Transverse colon (tissue), 4 donors: ENCODE measurements at regions not wholly inside any gene's neighbourhood (a gene's known extent, or its start where the extent isn't known, plus 50 kb on each side); places are given as distances from the start of the nearest gene placed in this dataset.

ENCODE experiments used
- POLR2A ChIP-seq: fragments of 450-650 bp; IDR thresholded peaks from one replicate; pipeline ENCODE4 v1.6.1; 2016; ENCODE audit warnings: antibody characterized with exemption, mild to moderate bottlenecking, moderate library complexity
- POLR2AphosphoS5 ChIP-seq, 3 donors: sonication (generic); formaldehyde crosslinking; IDR thresholded peaks; one replicate each; pipeline ENCODE4 v1.6.1; 2016; ENCODE audit warnings: antibody characterized with exemption in 3 of 3
- TF ChIP-seq, protein P1 (sequence below), 5 experiments: fragments of 200-600 bp in 3 of 5; fragments of 450-650 bp in 2 of 5; sonication (generic) in 3 of 5; IDR thresholded peaks; 1 replicate in 2 of 5; 2 replicates in 3 of 5; pipeline ENCODE4 v1.5.1; 2016 to 2017; ENCODE audit warnings: antibody characterized with exemption in 5 of 5, inconsistent platforms in 3 of 5, mild to moderate bottlenecking in 2 of 5, moderate library complexity in 1 of 5

DNA sequence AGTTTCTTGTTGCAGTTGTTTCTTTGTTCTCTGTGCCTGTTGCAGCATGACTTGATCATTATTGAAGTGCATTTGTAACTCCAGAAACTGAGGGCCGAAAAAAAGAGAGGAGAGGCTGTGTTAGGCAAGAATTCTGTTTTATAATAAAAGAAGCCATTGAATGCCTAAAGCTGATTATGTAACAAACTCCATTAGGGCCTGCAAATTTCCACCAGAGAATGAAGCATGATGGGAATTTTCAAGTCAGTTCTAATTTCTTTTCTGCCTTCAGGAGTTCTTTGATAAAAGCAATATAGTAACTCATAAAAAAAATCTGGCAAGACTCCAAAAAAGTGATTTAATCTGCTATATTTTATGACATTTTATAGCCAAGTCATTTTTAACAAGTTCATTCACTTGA is 156.7 kb upstream of the RASSF8 start:
- TF ChIP-seq POLR2AphosphoS5 (IDR thresholded peaks at IDR 0.05) (no peak), POLR2A (no peak)
- TF ChIP-seq, protein P1, sequence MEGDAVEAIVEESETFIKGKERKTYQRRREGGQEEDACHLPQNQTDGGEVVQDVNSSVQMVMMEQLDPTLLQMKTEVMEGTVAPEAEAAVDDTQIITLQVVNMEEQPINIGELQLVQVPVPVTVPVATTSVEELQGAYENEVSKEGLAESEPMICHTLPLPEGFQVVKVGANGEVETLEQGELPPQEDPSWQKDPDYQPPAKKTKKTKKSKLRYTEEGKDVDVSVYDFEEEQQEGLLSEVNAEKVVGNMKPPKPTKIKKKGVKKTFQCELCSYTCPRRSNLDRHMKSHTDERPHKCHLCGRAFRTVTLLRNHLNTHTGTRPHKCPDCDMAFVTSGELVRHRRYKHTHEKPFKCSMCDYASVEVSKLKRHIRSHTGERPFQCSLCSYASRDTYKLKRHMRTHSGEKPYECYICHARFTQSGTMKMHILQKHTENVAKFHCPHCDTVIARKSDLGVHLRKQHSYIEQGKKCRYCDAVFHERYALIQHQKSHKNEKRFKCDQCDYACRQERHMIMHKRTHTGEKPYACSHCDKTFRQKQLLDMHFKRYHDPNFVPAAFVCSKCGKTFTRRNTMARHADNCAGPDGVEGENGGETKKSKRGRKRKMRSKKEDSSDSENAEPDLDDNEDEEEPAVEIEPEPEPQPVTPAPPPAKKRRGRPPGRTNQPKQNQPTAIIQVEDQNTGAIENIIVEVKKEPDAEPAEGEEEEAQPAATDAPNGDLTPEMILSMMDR (IDR thresholded peaks at IDR 0.05), result no peak
